CD1c-positive myeloid dendritic cell (primary cell): ENCODE measurements at regions not wholly inside any gene's neighbourhood (a gene's known extent, or its start where the extent isn't known, plus 50 kb on each side); places are given as distances from the start of the nearest gene placed in this dataset.

ENCODE experiments used
- DNase-seq: peaks from one replicate; pipeline ENCODE4 v3.0.0-alpha.2; 2016; ENCODE audit errors: extremely low spot score

- DNase-seq = no peak
These were observed 523.4 kb downstream of the CCDC85A start for GRCh38 chr2:56707218-56707617.

- DNase-seq = no peak
These were observed 523.9 kb downstream of the CCDC85A start for GRCh38 chr2:56707650-56708049.

GRCh38 chr2:56709181-56709580 is 525.4 kb downstream of the CCDC85A start:
- no peak for DNase-seq

GRCh38 chr2:56713161-56713676 is 529.4 kb downstream of the CCDC85A start:
- no peak for DNase-seq

- no peak for DNase-seq
These were observed 530.2 kb downstream of the CCDC85A start for GRCh38 chr2:56713978-56714377.

GRCh38 chr2:56714400-56714799 is 530.6 kb downstream of the CCDC85A start:
- DNase-seq = no peak

GRCh38 chr2:56715683-56716082 is 531.9 kb downstream of the CCDC85A start:
- DNase-seq = no peak

- no peak for DNase-seq
These were observed 534.6 kb downstream of the CCDC85A start for GRCh38 chr2:56718413-56718812.

- DNase-seq = no peak
These were observed 545.4 kb downstream of the CCDC85A start for GRCh38 chr2:56729212-56729611.

GRCh38 chr2:56732946-56733345 is 549.2 kb downstream of the CCDC85A start:
- no peak for DNase-seq

GRCh38 chr2:56739413-56739812 is 555.6 kb downstream of the CCDC85A start:
- DNase-seq = no peak

- DNase-seq = no peak
These were observed 557.9 kb downstream of the CCDC85A start for GRCh38 chr2:56741601-56742102.

GRCh38 chr2:56743807-56744206 is 560.0 kb downstream of the CCDC85A start:
- DNase-seq = no peak

GRCh38 chr2:56749152-56749752 is 565.5 kb downstream of the CCDC85A start:
- no peak for DNase-seq

GRCh38 chr2:56753182-56753581 is 569.4 kb downstream of the CCDC85A start:
- no peak for DNase-seq

- DNase-seq = no peak
These were observed 570.4 kb downstream of the CCDC85A start for GRCh38 chr2:56754066-56754615.

GRCh38 chr2:56754627-56755026 is 570.8 kb downstream of the CCDC85A start:
- DNase-seq = no peak

- no peak for DNase-seq
These were observed 574.2 kb downstream of the CCDC85A start for GRCh38 chr2:56757884-56758545.

GRCh38 chr2:56763683-56764082 is 579.9 kb downstream of the CCDC85A start:
- no peak for DNase-seq

- no peak for DNase-seq
These were observed 585.2 kb downstream of the CCDC85A start for GRCh38 chr2:56768973-56769372.

- no peak for DNase-seq
These were observed 586.7 kb downstream of the CCDC85A start for GRCh38 chr2:56770490-56770889.

- no peak for DNase-seq
These were observed 600.3 kb downstream of the CCDC85A start for GRCh38 chr2:56784046-56784445.

- DNase-seq = no peak
These were observed 617.4 kb downstream of the CCDC85A start for GRCh38 chr2:56801214-56801613.
